Astrocyte of the cerebellum (primary cell): ENCODE measurements at regions not wholly inside any gene's neighbourhood (a gene's known extent, or its start where the extent isn't known, plus 50 kb on each side); places are given as distances from the start of the nearest gene placed in this dataset.

Experiments
- DNase-seq: peaks from one replicate; pipeline ENCODE4 v3.0.0-alpha.2; 2011; ENCODE audit warnings: low read depth
- H3K4me3 ChIP-seq: 2 replicates; pipeline ENCODE4 v1.5.1; 2011; ENCODE audit warnings: mild to moderate bottlenecking, low read depth, low read length, moderate library complexity
- in situ Hi-C: cut with HindIII; loops from 2 replicates; pipeline ENCODE4 v1.10.0; 2017; ENCODE audit warnings: low sequenced_read_pairs
- TF ChIP-seq, protein P1 (sequence below): IDR thresholded peaks from 2 replicates; pipeline ENCODE4 v1.5.1; 2012; ENCODE audit warnings: low read length, low read depth, moderate library complexity, mild to moderate bottlenecking; ENCODE audit errors: missing control alignments

DNA sequence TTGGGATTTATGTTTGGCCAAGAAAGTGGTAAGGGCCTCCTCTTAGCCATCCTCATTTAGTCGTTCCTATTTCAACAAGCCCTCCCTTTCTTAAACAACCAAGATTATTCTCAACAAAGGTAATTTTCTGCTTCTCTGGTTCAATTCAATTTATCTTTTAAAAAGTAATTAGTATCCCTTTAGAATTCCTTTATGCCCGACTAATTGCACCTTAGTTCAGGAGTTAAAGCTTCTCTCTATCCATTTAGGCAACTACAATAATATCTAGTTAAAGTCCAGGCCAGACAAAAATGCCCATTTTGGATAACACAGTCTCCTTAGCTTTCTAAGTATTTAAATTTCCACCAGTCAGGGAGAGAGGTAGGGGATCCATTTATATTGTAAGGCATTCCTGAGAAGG is 136.7 kb upstream of the MAGI3 start:
- DNase-seq = no peak
- in situ Hi-C loops = no loop called here
- TF ChIP-seq, protein P1, sequence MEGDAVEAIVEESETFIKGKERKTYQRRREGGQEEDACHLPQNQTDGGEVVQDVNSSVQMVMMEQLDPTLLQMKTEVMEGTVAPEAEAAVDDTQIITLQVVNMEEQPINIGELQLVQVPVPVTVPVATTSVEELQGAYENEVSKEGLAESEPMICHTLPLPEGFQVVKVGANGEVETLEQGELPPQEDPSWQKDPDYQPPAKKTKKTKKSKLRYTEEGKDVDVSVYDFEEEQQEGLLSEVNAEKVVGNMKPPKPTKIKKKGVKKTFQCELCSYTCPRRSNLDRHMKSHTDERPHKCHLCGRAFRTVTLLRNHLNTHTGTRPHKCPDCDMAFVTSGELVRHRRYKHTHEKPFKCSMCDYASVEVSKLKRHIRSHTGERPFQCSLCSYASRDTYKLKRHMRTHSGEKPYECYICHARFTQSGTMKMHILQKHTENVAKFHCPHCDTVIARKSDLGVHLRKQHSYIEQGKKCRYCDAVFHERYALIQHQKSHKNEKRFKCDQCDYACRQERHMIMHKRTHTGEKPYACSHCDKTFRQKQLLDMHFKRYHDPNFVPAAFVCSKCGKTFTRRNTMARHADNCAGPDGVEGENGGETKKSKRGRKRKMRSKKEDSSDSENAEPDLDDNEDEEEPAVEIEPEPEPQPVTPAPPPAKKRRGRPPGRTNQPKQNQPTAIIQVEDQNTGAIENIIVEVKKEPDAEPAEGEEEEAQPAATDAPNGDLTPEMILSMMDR = no peak
- no peak overlapping the region for H3K4me3 ChIP-seq

- H3K4me3 ChIP-seq = no peak overlapping the region
- DNase-seq = no peak
- TF ChIP-seq, protein P1 = no peak
- in situ Hi-C loops = no loop called here
These were observed 135.1 kb upstream of the MAGI3 start for GRCh38 chr1:113255038-113255719.

GRCh38 chr1:113255720-113256347 is 134.5 kb upstream of the MAGI3 start:
- TF ChIP-seq, protein P1 = no peak
- in situ Hi-C loops = no loop called here
- DNase-seq = no peak
- H3K4me3 ChIP-seq = no peak overlapping the region

- in situ Hi-C loops = no loop called here
- no peak for DNase-seq
- H3K4me3 ChIP-seq = no peak overlapping the region
- TF ChIP-seq, protein P1 = no peak
These were observed 134.0 kb upstream of the MAGI3 start for GRCh38 chr1:113256348-113256729.

DNA sequence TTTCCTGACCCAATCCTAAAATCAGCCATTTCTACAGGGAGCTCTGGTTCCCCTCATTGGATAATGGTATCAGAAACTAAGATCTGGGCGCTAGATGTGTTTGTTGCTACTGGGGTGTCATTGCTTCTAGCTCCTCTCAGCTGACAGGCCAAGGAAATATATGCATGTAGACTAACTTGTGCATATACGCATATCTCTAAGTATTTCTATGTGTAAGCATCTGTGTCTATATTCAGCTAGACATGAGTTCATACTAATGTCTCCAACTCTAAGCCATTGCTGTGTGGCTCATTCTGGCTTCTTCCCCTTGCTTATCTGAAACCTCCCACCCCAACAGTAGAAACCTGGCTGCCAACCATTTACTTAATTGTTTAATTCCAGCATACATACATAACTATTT is 130.3 kb upstream of the MAGI3 start:
- in situ Hi-C loops = no loop called here
- DNase-seq = no peak
- H3K4me3 ChIP-seq = no peak overlapping the region
- TF ChIP-seq, protein P1 = no peak

- in situ Hi-C loops = no loop called here
- DNase-seq = no peak
- no peak overlapping the region for H3K4me3 ChIP-seq
- TF ChIP-seq, protein P1 = no peak
These were observed 125.1 kb upstream of the MAGI3 start for GRCh38 chr1:113265196-113265595.
